Stimulated activated CD4-positive, alpha-beta T cell treated with anti-CD3 and anti-CD28 coated beads, TNF-alpha, amount 100 ng/mL, for 48 hours (primary cell): ENCODE measurements at regions not wholly inside any gene's neighbourhood (a gene's known extent, or its start where the extent isn't known, plus 50 kb on each side); places are given as distances from the start of the nearest gene placed in this dataset.

Source experiments
- DNase-seq, 3 donors: peaks; one replicate each; pipeline ENCODE4 v3.0.0-alpha.2; 2020; ENCODE audit warnings: low read depth in 3 of 3

- DNase-seq, result no peak
These were observed 60.5 kb upstream of the FAM216B start for GRCh38 chr13:42720858-42721219.

GRCh38 chr13:42722883-42723539, 58.4 kb upstream of the FAM216B start:
- DNase-seq, result no peak

DNA sequence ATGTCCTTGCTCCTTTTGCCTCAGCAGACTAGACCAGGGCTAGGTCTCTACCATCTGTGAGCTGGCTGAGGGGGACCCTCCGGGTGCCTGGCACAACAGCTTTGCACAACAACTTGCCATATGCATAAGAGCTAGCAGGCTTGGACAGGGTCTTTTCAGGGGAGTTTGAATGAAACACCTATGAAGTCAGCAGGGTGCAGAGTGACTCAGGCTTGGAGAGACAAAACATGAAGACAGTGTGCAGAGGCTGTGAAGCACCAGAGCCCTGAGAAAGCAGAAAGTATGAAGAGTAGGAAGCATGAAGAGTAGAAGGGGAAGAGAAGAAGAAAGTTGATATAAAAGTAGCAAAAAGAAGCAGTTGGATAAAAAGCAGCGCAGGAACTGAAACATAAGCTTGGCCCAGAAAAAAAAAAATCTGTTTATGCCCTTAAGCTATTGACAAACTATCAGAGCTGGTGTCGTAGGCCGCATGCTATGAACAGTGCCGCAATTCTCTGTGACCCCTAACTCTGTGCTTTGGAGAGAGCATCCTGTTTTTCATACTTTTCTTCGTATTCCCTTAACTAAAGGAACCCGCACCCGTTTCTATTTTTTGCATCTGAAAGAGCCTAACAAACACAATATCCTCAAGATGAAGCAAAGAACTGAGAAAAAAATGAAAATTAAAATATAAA, 52.7 kb upstream of the FAM216B start:
- DNase-seq, result no peak

- no peak for DNase-seq
These were observed 51.5 kb upstream of the FAM216B start for GRCh38 chr13:42729857-42730402.
